ENCODE measurements at regions not wholly inside any gene's neighbourhood (a gene's known extent, or its start where the extent isn't known, plus 50 kb on each side); places are given as distances from the start of the nearest gene placed in this dataset.

GRCh38 chr6:144447472-144447871 lies 162.3 kb downstream of the UTRN start:
- peaks cover 3% of the 10 kb centered on the region; the same call in 1 of the 2 replicates for H3K4me1 ChIP-seq (ENCODE audit: control insufficient read depth, insufficient read depth, low read length)
- no peaks in the 10 kb centered on the region for H3K9me3 ChIP-seq (ENCODE audit: control insufficient read depth, insufficient read depth, low read depth, low read length)
- ChIA-PET POLR2A (no interaction called here), CTCF (no interaction called here)
- TF ChIP-seq REST (IDR thresholded peaks at IDR 0.05; ENCODE audit: insufficient read depth in 1 of 2, low read depth in 2 of 2, low read length in 1 of 2) (no peak), CTCF (IDR thresholded peaks at IDR 0.05) (no peak), POLR2AphosphoS5 (IDR thresholded peaks at IDR 0.05; ENCODE audit: low read depth, low read length) (no peak), TCF7L2 (IDR thresholded peaks at IDR 0.05; ENCODE audit: low read depth, low read length) (no peak), SIN3A (IDR thresholded peaks at IDR 0.05; ENCODE audit: borderline replicate concordance, insufficient read depth, low read depth, low read length) (no peak)
- H3K27me3 ChIP-seq (ENCODE audit: control insufficient read depth, insufficient read depth, low read length): no peaks in the 10 kb centered on the region
- in situ Hi-C loops (cut with HindIII; ENCODE audit: low pct_unique_long_range_greater_than_20kb, low sequenced_read_pairs): no loop called here
- H3K4me3 ChIP-seq (ENCODE audit: low read depth in 2 of 2, low read length in 2 of 2): no peak overlapping the region
- no peak for ATAC-seq
- no TSS peak for BruUV-seq (replicated peaks)
- H3K27ac ChIP-seq (ENCODE audit: low read length): no peak overlapping the region
- DNase-seq (ENCODE audit: low read depth, low spot score): peak; percentile 28
- intact Hi-C loops (cut with micrococcal nuclease; ENCODE audit: unreplicated experiment): no loop called here
- H3K36me3 ChIP-seq (ENCODE audit: control insufficient read depth, insufficient read depth, low read length): peaks cover 6% of the 10 kb centered on the region; the same call in 1 of the 2 replicates

- Histone ChIP-seq H3K9me3 (ENCODE audit: control insufficient read depth, insufficient read depth, low read depth, low read length) (no peaks in the 10 kb centered on the region), H3K27ac (ENCODE audit: low read length) (no peak overlapping the region), H3K4me3 (ENCODE audit: low read depth in 2 of 2, low read length in 2 of 2) (no peak overlapping the region), H3K4me1 (ENCODE audit: control insufficient read depth, insufficient read depth, low read length) (peaks cover 3% of the 10 kb centered on the region; the same call in 1 of the 2 replicates), H3K36me3 (ENCODE audit: control insufficient read depth, insufficient read depth, low read length) (peaks cover 6% of the 10 kb centered on the region; the same call in 1 of the 2 replicates), H3K27me3 (ENCODE audit: control insufficient read depth, insufficient read depth, low read length) (no peaks in the 10 kb centered on the region)
- in situ Hi-C loops (cut with HindIII; ENCODE audit: low pct_unique_long_range_greater_than_20kb, low sequenced_read_pairs) (no loop called here), intact Hi-C loops (cut with micrococcal nuclease; ENCODE audit: unreplicated experiment) (no loop called here)
- BruUV-seq (replicated peaks): no TSS peak
- ChIA-PET CTCF (no interaction called here), POLR2A (no interaction called here)
- no peak for TF ChIP-seq REST (IDR thresholded peaks at IDR 0.05; ENCODE audit: insufficient read depth in 1 of 2, low read depth in 2 of 2, low read length in 1 of 2)
- TF ChIP-seq POLR2AphosphoS5 (IDR thresholded peaks at IDR 0.05; ENCODE audit: low read depth, low read length): no peak
- DNase-seq (ENCODE audit: low read depth, low spot score): no peak
- ATAC-seq: no peak
Observed at GRCh38 chr6:144449218-144449617, 164.1 kb downstream of the UTRN start.
